Astrocyte (in vitro differentiated cells and primary cell): ENCODE measurements at regions not wholly inside any gene's neighbourhood (a gene's known extent, or its start where the extent isn't known, plus 50 kb on each side); places are given as distances from the start of the nearest gene placed in this dataset.

Experiments used
- EZH2 ChIP-seq: IDR thresholded peaks from 2 replicates; pipeline ENCODE4 v1.6.1; 2012; ENCODE audit warnings: mild to moderate bottlenecking, low read length, inconsistent platforms; ENCODE audit not compliant: insufficient read depth
- TF ChIP-seq, protein P1 (sequence below): IDR thresholded peaks from 2 replicates; pipeline ENCODE4 v1.5.1; 2011; ENCODE audit warnings: low read depth, mild to moderate bottlenecking, inconsistent platforms, low read length, moderate library complexity; ENCODE audit not compliant: insufficient read depth

GRCh38 chr5:126364206-126364902, 58.9 kb upstream of the GRAMD2B start:
- TF ChIP-seq, protein P1, sequence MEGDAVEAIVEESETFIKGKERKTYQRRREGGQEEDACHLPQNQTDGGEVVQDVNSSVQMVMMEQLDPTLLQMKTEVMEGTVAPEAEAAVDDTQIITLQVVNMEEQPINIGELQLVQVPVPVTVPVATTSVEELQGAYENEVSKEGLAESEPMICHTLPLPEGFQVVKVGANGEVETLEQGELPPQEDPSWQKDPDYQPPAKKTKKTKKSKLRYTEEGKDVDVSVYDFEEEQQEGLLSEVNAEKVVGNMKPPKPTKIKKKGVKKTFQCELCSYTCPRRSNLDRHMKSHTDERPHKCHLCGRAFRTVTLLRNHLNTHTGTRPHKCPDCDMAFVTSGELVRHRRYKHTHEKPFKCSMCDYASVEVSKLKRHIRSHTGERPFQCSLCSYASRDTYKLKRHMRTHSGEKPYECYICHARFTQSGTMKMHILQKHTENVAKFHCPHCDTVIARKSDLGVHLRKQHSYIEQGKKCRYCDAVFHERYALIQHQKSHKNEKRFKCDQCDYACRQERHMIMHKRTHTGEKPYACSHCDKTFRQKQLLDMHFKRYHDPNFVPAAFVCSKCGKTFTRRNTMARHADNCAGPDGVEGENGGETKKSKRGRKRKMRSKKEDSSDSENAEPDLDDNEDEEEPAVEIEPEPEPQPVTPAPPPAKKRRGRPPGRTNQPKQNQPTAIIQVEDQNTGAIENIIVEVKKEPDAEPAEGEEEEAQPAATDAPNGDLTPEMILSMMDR, result no peak
- TF ChIP-seq EZH2, result no peak
